T-helper 9 cell (primary cell): ENCODE measurements at regions not wholly inside any gene's neighbourhood (a gene's known extent, or its start where the extent isn't known, plus 50 kb on each side); places are given as distances from the start of the nearest gene placed in this dataset.

Experiments used
- DNase-seq: peaks from one replicate; pipeline ENCODE4 v3.0.0-alpha.2; 2020

- no peak for DNase-seq
Observed at GRCh38 chr3:59644479-59645402, 594.9 kb upstream of the CFAP20DC start.

GRCh38 chr3:59641169-59641899 is 591.5 kb upstream of the CFAP20DC start:
- DNase-seq = no peak

- DNase-seq = no peak
Observed at GRCh38 chr3:59632760-59633573, 583.1 kb upstream of the CFAP20DC start.

GRCh38 chr3:59631482-59631881 is 581.7 kb upstream of the CFAP20DC start:
- no peak for DNase-seq

GRCh38 chr3:59621037-59621436 is 571.2 kb upstream of the CFAP20DC start:
- no peak for DNase-seq

GRCh38 chr3:59620325-59620724 is 570.5 kb upstream of the CFAP20DC start:
- no peak for DNase-seq

- DNase-seq = no peak
Observed at GRCh38 chr3:59612444-59612715, 562.6 kb upstream of the CFAP20DC start.

- DNase-seq = no peak
Observed at GRCh38 chr3:59611649-59612443, 562.0 kb upstream of the CFAP20DC start.

GRCh38 chr3:59609657-59610348 is 560.0 kb upstream of the CFAP20DC start:
- DNase-seq = no peak

- DNase-seq = no peak
Observed at GRCh38 chr3:59608356-59608755, 558.5 kb upstream of the CFAP20DC start.

GRCh38 chr3:59607656-59608055 is 557.8 kb upstream of the CFAP20DC start:
- DNase-seq = no peak

GRCh38 chr3:59606638-59607266 is 556.9 kb upstream of the CFAP20DC start:
- DNase-seq = no peak

GRCh38 chr3:59605944-59606534 is 556.2 kb upstream of the CFAP20DC start:
- no peak for DNase-seq

- DNase-seq = no peak
Observed at GRCh38 chr3:59605318-59605717, 555.5 kb upstream of the CFAP20DC start.

GRCh38 chr3:59601486-59601885 is 551.7 kb upstream of the CFAP20DC start:
- DNase-seq = no peak

GRCh38 chr3:59600631-59601030 is 550.8 kb upstream of the CFAP20DC start:
- DNase-seq = no peak

- DNase-seq = no peak
Observed at GRCh38 chr3:59596741-59597140, 546.9 kb upstream of the CFAP20DC start.

- DNase-seq = no peak
Observed at GRCh38 chr3:59595830-59596229, 546.0 kb upstream of the CFAP20DC start.

GRCh38 chr3:59593380-59593779 is 543.6 kb upstream of the CFAP20DC start:
- DNase-seq = no peak

- DNase-seq = no peak
Observed at GRCh38 chr3:59580996-59581395, 531.2 kb upstream of the CFAP20DC start.

GRCh38 chr3:59580499-59580898 is 530.7 kb upstream of the CFAP20DC start:
- DNase-seq = no peak
